K562 (cell line): ENCODE measurements at regions not wholly inside any gene's neighbourhood (a gene's known extent, or its start where the extent isn't known, plus 50 kb on each side); places are given as distances from the start of the nearest gene placed in this dataset.

ENCODE experiments used
- ARHGAP35 ChIP-seq: fragments of 450-650 bp; IDR thresholded peaks from 2 replicates; pipeline ENCODE4 v1.6.1; 2018; ENCODE audit not compliant: partially characterized antibody
- BRCA1 ChIP-seq, 2 experiments: fragments of 450-650 bp in 1 of 2; sonication (generic) in 1 of 2; formaldehyde crosslinking in 1 of 2; IDR thresholded peaks; 2 replicates each; pipeline versions ENCODE4 v1.5.0 to v1.6.1; 2017 to 2020; ENCODE audit warnings: mild to moderate bottlenecking in 1 of 2, missing genetic modification reagents in 1 of 2
- ESRRA ChIP-seq: fragments of 450-650 bp; IDR thresholded peaks from 2 replicates; pipeline ENCODE4 v1.6.1; 2014; ENCODE audit warnings: low read depth, mild to moderate bottlenecking, moderate library complexity, borderline replicate concordance
- MXI1 ChIP-seq: IDR thresholded peaks from 2 replicates; pipeline ENCODE4 v1.6.1; 2011; ENCODE audit warnings: low read depth, mild to moderate bottlenecking, improper control_type of control experiment, low read length
- PHF8 ChIP-seq: fragments of 200-600 bp; sonication (generic); IDR thresholded peaks from 2 replicates; pipeline ENCODE4 v1.6.1; 2012; ENCODE audit warnings: mixed run types, mild to moderate bottlenecking, inconsistent platforms, low read length, moderate library complexity, borderline replicate concordance
- PTTG1 ChIP-seq: fragments of 450-650 bp; IDR thresholded peaks from 2 replicates; pipeline ENCODE4 v1.6.1; 2016; ENCODE audit warnings: low read depth, mild to moderate bottlenecking, missing genetic modification characterization, missing compliant biosample characterization
- SREBF1 ChIP-seq: fragments of 150-350 bp; IDR thresholded peaks from 2 replicates; pipeline ENCODE4 v1.6.1; 2014; ENCODE audit warnings: antibody characterized with exemption, low read depth, low read length, borderline replicate concordance
- SRSF3 ChIP-seq: fragments of 200-400 bp; formaldehyde crosslinking; IDR thresholded peaks from 2 replicates; pipeline ENCODE4 v1.6.1; 2016; ENCODE audit warnings: mild to moderate bottlenecking, low read length, moderate library complexity; ENCODE audit not compliant: insufficient read depth
- THRAP3 ChIP-seq: fragments of 450-650 bp; IDR thresholded peaks from 2 replicates; pipeline ENCODE4 v1.6.1; 2016; ENCODE audit warnings: mild to moderate bottlenecking, inconsistent platforms, borderline replicate concordance
- YY1 ChIP-seq, 3 experiments: IDR thresholded peaks; 2 replicates each; pipeline ENCODE4 v1.6.1; 2011; ENCODE audit warnings: low read length in 2 of 3, mild to moderate bottlenecking in 2 of 3, moderate library complexity in 2 of 3, borderline replicate concordance in 1 of 3, control low read depth in 1 of 3, low read depth in 1 of 3; ENCODE audit not compliant: insufficient read depth in 3 of 3, insufficient replicate concordance in 2 of 3, control insufficient read depth in 1 of 3, insufficient read length in 1 of 3; ENCODE audit errors: extremely low read depth in 1 of 3
- ZNF766 ChIP-seq: fragments of 200-800 bp; sonication (Bioruptor generic); conservative IDR thresholded peaks from 2 replicates; pipeline ENCODE4 v1.6.1; 2016; ENCODE audit warnings: missing genetic modification characterization, missing compliant biosample characterization
- TF ChIP-seq, protein P1 (sequence below): fragments of 250-450 bp; sonication (Bioruptor Pico); IDR thresholded peaks from 2 replicates; pipeline ENCODE4 v1.6.1; 2021; ENCODE audit warnings: mild to moderate bottlenecking
- TF ChIP-seq, protein P2 (sequence below): sonication (generic); formaldehyde crosslinking; IDR thresholded peaks from 2 replicates; pipeline ENCODE4 v1.8.0; 2022; ENCODE audit warnings: mild to moderate bottlenecking, low read depth, missing genetic modification reagents
- TF ChIP-seq, protein P3 (sequence below): fragments of 150-350 bp; IDR thresholded peaks from 2 replicates; pipeline ENCODE4 v1.6.1; 2014; ENCODE audit warnings: low read depth, mild to moderate bottlenecking, low read length, borderline replicate concordance
- TF ChIP-seq, protein P4 (sequence below): sonication (generic); formaldehyde crosslinking; IDR thresholded peaks from 2 replicates; pipeline ENCODE4 v1.8.1; 2023; ENCODE audit warnings: mild to moderate bottlenecking, missing genetic modification reagents, moderate library complexity
- TF ChIP-seq, protein P5 (sequence below): fragments of 450-650 bp; formaldehyde crosslinking; IDR thresholded peaks from 2 replicates; pipeline ENCODE4 v1.4.0; 2022; ENCODE audit warnings: missing genetic modification characterization

DNA sequence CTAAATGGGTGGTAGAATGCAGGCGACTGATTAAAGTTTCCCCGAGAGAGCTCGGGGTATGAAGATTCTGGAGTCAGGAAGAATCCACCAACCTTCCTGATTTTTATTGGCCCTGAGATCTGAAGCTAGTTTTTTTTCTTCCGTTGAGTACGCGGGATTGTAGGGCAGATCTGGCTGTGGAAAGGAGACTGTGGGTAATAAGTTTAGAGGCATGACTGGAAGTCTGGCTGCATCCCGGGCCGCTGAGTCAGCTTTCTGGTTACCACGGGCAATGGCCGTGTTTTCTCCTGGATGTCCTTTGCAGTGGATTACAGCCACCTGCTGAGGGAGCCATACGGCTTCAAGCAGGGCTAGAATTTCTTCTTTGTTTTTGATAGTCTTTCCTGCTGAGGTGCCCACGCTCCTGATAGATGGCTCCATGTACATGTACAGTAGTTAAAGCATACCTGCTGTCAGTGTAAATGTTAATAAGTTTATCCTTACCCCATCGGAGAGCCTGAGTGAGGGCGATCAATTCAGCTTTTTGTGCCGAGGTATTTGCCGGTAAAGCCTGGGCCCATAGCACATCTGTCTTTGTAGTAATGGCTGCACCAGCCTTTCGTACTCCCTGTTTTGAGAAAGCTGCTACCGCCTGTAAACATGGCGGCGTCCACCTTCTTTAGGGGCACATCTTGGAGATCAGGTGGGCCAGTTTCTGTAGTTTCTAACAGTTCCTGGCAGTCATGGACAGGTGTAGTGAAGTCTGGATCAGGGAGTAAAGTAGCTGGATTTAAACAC is 154.0 kb downstream of the TRIM27 start (continued):
- TF ChIP-seq THRAP3 (no peak), ZNF766 (CRISPR knock-in tag) (peak; percentile 30; the same call in 1 of the 2 replicates), ESRRA (0 out of 2 replicates have a peak, but pooled peaks have one; percentile 10), SRSF3 (no peak), SREBF1 (no peak), PHF8 (no peak), MXI1 (peak; percentile 44; the same call in 1 of the 2 replicates), BRCA1 (IDR thresholded peaks at IDR 0.05) (no peak), BRCA1 (CRISPR knock-in tag; IDR thresholded peaks at IDR 0.05) (no peak), PTTG1 (tag) (no peak), YY1 (IDR thresholded peaks at IDR 0.05; ENCODE audit: borderline replicate concordance in 1 of 3, control insufficient read depth in 1 of 3, extremely low read depth in 1 of 3, insufficient read depth in 3 of 3, insufficient read length in 1 of 3, insufficient replicate concordance in 2 of 3, low read depth in 1 of 3, low read length in 2 of 3) (peak in 2 of 3 experiments; percentile 11 to 71), ARHGAP35 (no peak)
- TF ChIP-seq, protein P1, sequence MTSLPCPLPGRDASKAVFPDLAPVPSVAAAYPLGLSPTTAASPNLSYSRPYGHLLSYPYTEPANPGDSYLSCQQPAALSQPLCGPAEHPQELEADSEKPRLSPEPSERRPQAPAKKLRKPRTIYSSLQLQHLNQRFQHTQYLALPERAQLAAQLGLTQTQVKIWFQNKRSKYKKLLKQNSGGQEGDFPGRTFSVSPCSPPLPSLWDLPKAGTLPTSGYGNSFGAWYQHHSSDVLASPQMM (CRISPR knock-in tag), result no peak
- TF ChIP-seq, protein P2, sequence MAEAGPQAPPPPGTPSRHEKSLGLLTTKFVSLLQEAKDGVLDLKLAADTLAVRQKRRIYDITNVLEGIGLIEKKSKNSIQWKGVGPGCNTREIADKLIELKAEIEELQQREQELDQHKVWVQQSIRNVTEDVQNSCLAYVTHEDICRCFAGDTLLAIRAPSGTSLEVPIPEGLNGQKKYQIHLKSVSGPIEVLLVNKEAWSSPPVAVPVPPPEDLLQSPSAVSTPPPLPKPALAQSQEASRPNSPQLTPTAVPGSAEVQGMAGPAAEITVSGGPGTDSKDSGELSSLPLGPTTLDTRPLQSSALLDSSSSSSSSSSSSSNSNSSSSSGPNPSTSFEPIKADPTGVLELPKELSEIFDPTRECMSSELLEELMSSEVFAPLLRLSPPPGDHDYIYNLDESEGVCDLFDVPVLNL (CRISPR knock-in tag), result no peak
- TF ChIP-seq, protein P3, sequence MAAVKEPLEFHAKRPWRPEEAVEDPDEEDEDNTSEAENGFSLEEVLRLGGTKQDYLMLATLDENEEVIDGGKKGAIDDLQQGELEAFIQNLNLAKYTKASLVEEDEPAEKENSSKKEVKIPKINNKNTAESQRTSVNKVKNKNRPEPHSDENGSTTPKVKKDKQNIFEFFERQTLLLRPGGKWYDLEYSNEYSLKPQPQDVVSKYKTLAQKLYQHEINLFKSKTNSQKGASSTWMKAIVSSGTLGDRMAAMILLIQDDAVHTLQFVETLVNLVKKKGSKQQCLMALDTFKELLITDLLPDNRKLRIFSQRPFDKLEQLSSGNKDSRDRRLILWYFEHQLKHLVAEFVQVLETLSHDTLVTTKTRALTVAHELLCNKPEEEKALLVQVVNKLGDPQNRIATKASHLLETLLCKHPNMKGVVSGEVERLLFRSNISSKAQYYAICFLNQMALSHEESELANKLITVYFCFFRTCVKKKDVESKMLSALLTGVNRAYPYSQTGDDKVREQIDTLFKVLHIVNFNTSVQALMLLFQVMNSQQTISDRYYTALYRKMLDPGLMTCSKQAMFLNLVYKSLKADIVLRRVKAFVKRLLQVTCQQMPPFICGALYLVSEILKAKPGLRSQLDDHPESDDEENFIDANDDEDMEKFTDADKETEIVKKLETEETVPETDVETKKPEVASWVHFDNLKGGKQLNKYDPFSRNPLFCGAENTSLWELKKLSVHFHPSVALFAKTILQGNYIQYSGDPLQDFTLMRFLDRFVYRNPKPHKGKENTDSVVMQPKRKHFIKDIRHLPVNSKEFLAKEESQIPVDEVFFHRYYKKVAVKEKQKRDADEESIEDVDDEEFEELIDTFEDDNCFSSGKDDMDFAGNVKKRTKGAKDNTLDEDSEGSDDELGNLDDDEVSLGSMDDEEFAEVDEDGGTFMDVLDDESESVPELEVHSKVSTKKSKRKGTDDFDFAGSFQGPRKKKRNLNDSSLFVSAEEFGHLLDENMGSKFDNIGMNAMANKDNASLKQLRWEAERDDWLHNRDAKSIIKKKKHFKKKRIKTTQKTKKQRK, result no peak
- TF ChIP-seq, protein P4, sequence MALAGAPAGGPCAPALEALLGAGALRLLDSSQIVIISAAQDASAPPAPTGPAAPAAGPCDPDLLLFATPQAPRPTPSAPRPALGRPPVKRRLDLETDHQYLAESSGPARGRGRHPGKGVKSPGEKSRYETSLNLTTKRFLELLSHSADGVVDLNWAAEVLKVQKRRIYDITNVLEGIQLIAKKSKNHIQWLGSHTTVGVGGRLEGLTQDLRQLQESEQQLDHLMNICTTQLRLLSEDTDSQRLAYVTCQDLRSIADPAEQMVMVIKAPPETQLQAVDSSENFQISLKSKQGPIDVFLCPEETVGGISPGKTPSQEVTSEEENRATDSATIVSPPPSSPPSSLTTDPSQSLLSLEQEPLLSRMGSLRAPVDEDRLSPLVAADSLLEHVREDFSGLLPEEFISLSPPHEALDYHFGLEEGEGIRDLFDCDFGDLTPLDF (CRISPR knock-in tag), result no peak
- TF ChIP-seq, protein P5, sequence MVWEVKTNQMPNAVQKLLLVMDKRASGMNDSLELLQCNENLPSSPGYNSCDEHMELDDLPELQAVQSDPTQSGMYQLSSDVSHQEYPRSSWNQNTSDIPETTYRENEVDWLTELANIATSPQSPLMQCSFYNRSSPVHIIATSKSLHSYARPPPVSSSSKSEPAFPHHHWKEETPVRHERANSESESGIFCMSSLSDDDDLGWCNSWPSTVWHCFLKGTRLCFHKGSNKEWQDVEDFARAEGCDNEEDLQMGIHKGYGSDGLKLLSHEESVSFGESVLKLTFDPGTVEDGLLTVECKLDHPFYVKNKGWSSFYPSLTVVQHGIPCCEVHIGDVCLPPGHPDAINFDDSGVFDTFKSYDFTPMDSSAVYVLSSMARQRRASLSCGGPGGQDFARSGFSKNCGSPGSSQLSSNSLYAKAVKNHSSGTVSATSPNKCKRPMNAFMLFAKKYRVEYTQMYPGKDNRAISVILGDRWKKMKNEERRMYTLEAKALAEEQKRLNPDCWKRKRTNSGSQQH (CRISPR knock-in tag), result no peak
